Activated CD4-positive, alpha-beta T cell treated with anti-CD3 and anti-CD28 coated beads for 4 hours (primary cell): ENCODE measurements at regions not wholly inside any gene's neighbourhood (a gene's known extent, or its start where the extent isn't known, plus 50 kb on each side); places are given as distances from the start of the nearest gene placed in this dataset.

Experiments used
- DNase-seq, 2 donors: peaks; one replicate each; pipeline ENCODE4 v3.0.0-alpha.2; 2020

- no peak for DNase-seq
Observed at GRCh38 chr3:193829781-193830180, 236.8 kb downstream of the OPA1 start.

DNA sequence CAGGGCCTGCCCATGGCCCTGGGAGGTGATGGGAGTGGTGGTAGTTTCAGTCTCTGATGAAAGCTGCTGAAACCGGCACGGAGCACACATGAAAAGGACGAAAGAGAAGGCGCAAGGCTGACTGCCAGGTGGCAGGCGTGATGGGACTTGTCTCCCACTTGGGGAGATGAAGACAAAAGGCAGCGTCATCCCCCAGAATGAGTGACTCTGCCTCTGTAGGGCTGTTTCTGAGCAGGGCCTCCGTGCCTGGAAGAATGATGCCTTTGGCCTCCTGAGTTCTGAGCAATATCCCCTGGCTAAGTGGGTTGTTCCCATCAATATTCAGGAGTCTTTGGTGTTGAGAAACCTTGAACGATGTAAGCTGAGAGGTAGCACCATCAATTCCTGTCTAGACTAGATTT lies 237.8 kb downstream of the OPA1 start:
- no peak for DNase-seq

GRCh38 chr3:193831495-193832455 lies 238.8 kb downstream of the OPA1 start:
- no peak for DNase-seq

DNA sequence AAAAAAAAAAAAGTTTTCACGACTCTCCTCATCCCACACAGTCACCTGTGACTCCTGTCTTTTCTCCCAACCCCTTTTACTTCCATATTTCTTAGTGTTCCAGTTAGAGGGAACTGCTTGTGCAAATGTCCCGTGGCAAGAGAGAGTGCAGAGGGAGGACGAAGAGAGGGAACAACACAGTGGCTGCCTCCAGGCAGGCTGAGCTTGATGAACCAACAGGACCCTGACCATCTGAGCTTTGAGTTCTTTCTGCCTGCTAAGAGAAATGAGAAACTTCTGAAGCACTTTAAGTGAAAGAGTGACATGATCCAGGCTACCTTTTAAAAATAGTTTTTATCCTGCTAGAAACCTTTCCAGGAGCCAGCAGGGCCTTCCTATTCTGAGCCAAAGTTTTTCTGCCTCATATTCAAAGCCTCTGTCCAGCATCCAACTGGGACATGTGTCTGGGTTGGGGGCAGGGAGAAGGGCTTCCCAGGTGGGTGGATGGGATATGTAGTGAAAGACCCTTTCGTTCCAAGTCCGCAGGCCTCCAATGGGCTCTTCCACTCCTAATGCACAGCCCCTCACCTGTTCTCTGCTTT lies 239.9 kb downstream of the OPA1 start:
- no peak for DNase-seq

DNA sequence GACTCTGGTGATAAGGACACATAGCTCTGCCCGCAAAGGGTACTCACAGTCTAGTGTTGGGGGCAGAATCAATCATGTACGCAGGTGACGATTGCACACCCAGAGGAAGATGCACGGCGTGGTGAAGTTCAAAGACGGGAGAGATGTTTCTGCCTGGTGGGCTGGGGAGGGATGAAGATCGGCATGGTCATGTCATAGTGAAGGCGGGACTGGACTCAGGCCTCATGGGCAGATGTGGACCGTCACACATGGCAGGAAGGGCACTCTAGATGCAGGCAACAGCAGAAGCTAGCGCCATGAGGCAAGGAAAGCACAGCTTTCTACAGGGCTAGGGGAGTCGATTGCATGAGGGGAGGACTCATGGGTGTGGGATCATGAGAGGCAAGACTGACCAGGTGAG lies 240.6 kb downstream of the OPA1 start:
- no peak for DNase-seq

GRCh38 chr3:193835414-193835813 lies 242.4 kb downstream of the OPA1 start:
- no peak for DNase-seq

DNA sequence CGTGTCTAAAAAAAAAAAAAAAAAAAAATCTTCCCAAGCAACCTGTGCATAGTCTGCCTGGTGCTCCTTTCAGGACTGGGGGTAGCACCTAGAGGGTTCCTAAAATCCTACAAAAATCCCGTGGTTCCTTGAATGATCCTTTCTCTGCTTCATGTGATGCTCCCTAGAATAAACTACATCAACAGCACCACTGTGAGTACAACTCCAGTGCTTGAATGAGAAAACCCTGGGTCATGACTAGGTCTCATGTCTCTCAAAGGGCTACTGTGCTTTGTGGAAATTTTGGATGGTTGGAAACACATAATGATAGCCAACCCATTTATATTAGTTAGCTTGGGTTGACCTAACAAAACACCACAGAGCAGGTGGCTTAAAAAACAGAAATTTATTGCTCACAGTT lies 243.5 kb downstream of the OPA1 start:
- no peak for DNase-seq

- DNase-seq: no peak
Observed at GRCh38 chr3:193836918-193837317, 243.9 kb downstream of the OPA1 start.

DNA sequence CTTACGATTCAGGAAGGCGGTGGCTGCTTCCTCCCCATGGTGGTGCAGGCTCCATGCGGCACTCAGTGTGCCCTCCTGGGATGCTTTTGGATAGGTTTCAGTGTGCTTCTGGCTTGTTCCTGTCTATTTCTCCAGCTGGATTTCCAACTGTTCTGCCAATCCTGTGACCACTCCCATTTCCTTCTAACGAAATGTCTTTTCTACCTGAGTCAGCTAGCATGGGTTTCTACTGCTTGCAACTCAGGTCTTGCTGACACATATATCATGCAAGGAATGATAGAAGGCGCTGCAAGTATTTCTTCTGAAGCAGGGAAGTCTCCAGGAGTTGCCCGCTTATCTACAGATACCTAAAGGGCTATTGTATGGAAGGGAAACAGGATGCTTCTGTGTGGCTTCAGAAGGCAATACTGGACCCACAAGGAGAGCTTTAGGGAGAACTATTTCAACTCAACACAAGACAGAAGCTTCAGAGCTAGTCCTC lies 244.4 kb downstream of the OPA1 start:
- DNase-seq: no peak

GRCh38 chr3:193840111-193840641 lies 247.2 kb downstream of the OPA1 start:
- DNase-seq: no peak

GRCh38 chr3:193841581-193841980 lies 248.6 kb downstream of the OPA1 start:
- DNase-seq: no peak

- no peak for DNase-seq
Observed at GRCh38 chr3:193842029-193842798, 249.2 kb downstream of the OPA1 start.

GRCh38 chr3:193842832-193843473 lies 249.9 kb downstream of the OPA1 start:
- no peak for DNase-seq

DNA sequence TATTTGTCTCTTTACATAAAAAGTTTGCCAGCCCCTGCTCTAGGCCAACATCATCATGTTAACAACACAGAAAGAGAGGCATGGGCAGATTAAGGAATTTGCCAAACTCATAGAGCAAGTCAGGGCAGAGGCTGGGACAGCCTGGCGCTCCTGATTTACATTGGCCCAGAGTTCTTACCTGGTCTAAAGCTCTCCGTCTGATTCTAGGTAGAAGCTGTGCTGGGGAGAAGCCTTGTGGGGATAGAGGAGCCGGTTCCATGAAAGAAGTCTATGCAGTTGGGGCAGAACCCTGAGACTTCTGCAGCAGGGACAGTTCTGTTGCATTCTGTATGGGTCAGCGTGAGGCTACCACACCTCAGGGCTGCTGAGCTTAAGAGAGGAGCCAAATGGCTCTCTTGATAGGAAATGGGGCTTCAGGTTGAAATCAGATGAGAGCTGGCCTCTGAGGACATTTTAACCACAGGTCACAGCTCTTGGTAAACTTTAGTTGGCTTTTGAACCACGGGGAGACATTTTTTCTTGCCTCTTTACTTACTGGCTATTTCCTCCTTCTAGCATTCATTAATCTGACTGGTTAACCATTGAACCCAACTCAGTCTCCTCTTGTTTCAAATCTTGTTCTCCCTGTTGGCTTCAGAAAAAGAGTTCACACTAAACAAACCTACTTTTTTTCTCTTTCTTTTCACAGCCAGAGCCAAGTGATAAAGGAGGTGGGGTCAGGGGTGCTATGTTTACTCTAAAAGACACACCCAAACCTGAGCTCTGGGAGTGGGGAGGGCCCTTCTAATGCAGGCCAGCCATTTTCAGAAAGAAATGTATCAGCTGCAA lies 250.7 kb downstream of the OPA1 start:
- no peak for DNase-seq

DNA sequence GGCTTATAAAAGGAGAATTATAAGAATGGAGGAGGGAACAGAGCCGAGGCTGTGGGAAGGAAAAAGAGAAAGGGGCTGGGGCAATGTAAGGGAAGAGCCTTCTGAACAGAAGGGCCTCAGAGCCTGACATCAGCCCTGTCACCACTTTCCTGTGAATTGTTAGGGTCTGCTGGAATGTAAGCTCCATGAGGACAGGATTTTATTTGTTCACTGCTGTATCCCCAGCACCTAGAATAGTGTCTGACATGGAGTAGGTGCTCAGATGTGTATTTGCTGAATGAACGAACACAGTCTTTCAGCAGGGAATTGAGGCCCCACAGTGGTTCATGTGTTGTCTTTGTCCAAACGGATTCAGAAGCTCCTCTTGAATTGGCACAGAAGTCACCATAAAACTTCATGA lies 251.5 kb downstream of the OPA1 start:
- DNase-seq: no peak

GRCh38 chr3:193845144-193845543 lies 252.1 kb downstream of the OPA1 start:
- no peak for DNase-seq

GRCh38 chr3:193846569-193846968 lies 253.6 kb downstream of the OPA1 start:
- no peak for DNase-seq

GRCh38 chr3:193847402-193847801 lies 254.4 kb downstream of the OPA1 start:
- no peak for DNase-seq

DNA sequence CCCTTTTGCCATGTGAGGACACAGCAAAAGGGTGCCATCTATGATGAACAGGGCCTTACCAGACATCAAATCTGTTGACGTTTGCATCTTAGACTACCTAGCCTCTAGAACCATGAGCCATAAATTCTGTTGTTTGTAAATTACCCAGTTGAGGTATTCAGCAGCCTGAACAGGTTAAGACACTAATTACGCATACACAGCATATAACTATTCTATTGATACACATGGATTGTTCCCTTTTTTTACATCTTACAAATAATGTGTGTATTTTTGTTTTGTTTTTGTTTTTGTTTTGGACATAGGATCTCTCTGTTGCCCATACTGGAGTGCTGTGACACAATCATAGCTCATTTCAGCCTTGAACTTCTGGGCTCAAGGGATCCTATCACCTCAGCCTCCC lies 255.5 kb downstream of the OPA1 start:
- no peak for DNase-seq

GRCh38 chr3:193850084-193850619 lies 257.1 kb downstream of the OPA1 start:
- no peak for DNase-seq

DNA sequence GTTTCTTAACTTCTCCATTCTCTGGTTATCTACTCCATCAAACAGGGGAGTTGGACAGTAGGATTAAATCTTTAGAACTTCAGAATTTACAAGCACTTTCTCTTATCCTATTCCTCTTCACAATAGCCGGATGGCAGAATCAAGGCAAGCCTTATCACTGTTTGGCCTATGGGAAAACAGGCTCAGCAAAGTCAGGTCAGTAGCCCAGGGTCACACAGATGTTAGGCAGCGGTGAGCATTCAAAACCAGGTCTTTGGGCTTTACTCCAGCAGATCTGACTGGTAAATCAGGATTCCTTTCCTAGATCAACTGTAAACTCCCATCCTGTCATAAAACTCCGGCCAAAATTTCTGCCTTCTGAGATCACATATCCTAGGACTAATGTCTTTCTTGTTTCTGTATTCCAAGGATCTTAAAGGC lies 258.4 kb downstream of the OPA1 start:
- DNase-seq: no peak
